K562 (cell line): ENCODE measurements at regions not wholly inside any gene's neighbourhood (a gene's known extent, or its start where the extent isn't known, plus 50 kb on each side); places are given as distances from the start of the nearest gene placed in this dataset.

Experiments used
- ATAC-seq: fragments of 200-7000 bp; cut with Tn5 transposase; 3 replicates; pipeline ENCODE4 v1.9.1; 2020; ENCODE audit warnings: moderate library complexity
- BruUV-seq: library from RNA; stranded (reverse); fragments of 400-500 nt; replicated peaks from 2 replicates; lab custom pipeline; 2021; lab: Mats Ljungman, UMichigan
- CTCF ChIA-PET: fragments of 300-600 bp; formaldehyde crosslinking; extraction: SDS; loops from one replicate; lab custom pipeline; 2021; ENCODE audit warnings: low intra/inter-chr PET ratio; lab: Yijun Ruan, JAX
- POLR2A ChIA-PET: fragments of 300-600, 350-650 bp; sonication (Branson Sonifier 250); formaldehyde crosslinking; extraction: SDS; loops from one replicate; lab custom pipeline; 2021; ENCODE audit warnings: antibody characterized with exemption, inconsistent platforms; lab: Yijun Ruan, JAX
- DNase-seq, 4 experiments: peaks; one replicate each; pipeline versions ENCODE4 v3.0.0 to v3.0.0-alpha.2; 2011 to 2018; ENCODE audit warnings: low spot score in 3 of 4, mixed read lengths in 3 of 4; ENCODE audit errors: extremely low read depth in 1 of 4
- FAIRE-seq: peaks from 2 replicates; lab custom pipeline; 2011; peaks lifted over from hg19 to GRCh38; lab: Jason Lieb, UNC
- H2AFZ ChIP-seq: 2 replicates; pipeline ENCODE4 v1.6.0; 2011; ENCODE audit warnings: low read depth, low read length, control low read depth, inconsistent platforms
- H3K27ac ChIP-seq: fragments of 200-600 bp; 3 replicates; pipeline ENCODE4 v1.8.0; 2011; ENCODE audit warnings: low read depth, mild to moderate bottlenecking, control low read depth, inconsistent platforms, low read length, moderate library complexity, mixed read lengths; ENCODE audit errors: extremely low read depth
- H3K27me3 ChIP-seq, 2 experiments: fragments of 300-600 bp in 1 of 2; 2 replicates in 1 of 2; 3 replicates in 1 of 2; pipeline versions ENCODE4 v1.6.0 to v1.8.0; 2011; ENCODE audit warnings: inconsistent platforms in 2 of 2, low read length in 2 of 2, mild to moderate bottlenecking in 1 of 2, mixed read lengths in 1 of 2, moderate library complexity in 1 of 2; ENCODE audit not compliant: control insufficient read depth in 2 of 2, insufficient read depth in 2 of 2
- H3K36me3 ChIP-seq: fragments of 300-600 bp; 3 replicates; pipeline ENCODE4 v1.8.0; 2011; ENCODE audit warnings: mild to moderate bottlenecking, low read length, inconsistent platforms; ENCODE audit not compliant: control insufficient read depth, insufficient read depth
- H3K4me1 ChIP-seq, 2 experiments: fragments of 200-600 bp in 1 of 2; replicated peaks in 1 of 2; 2 replicates in 1 of 2; 3 replicates in 1 of 2; pipeline versions ENCODE4 v1.5.1 to v1.8.0; 2011; ENCODE audit warnings: inconsistent platforms in 2 of 2, low read length in 2 of 2, mild to moderate bottlenecking in 1 of 2, mixed read lengths in 1 of 2, moderate library complexity in 1 of 2; ENCODE audit not compliant: control insufficient read depth in 2 of 2, insufficient read depth in 2 of 2
- H3K4me2 ChIP-seq: 2 replicates; pipeline ENCODE4 v1.6.1; 2011; ENCODE audit warnings: low read length, control low read depth, inconsistent platforms, mixed read lengths; ENCODE audit not compliant: insufficient read depth
- H3K4me3 ChIP-seq: fragments of 200-600 bp; sonication (generic), shearing (Covaris generic); 2 replicates; pipeline ENCODE4 v1.5.1; 2016; ENCODE audit warnings: control low read depth, inconsistent platforms
- H3K79me2 ChIP-seq: fragments of 200-600 bp; 3 replicates; pipeline ENCODE4 v1.8.0; 2011; ENCODE audit warnings: low read length, inconsistent platforms; ENCODE audit not compliant: control insufficient read depth, insufficient read depth
- H3K9ac ChIP-seq, 2 experiments: 2 replicates each; pipeline versions ENCODE4 v1.6.0 to v1.6.1; 2011; ENCODE audit warnings: low read depth in 2 of 2, low read length in 2 of 2, control low read depth in 1 of 2, inconsistent platforms in 1 of 2, mild to moderate bottlenecking in 1 of 2, mixed read lengths in 1 of 2; ENCODE audit not compliant: insufficient read depth in 1 of 2
- H3K9me1 ChIP-seq: one replicate; pipeline ENCODE4 v1.6.0; 2011; ENCODE audit warnings: inconsistent platforms, mild to moderate bottlenecking, low read length, moderate library complexity; ENCODE audit not compliant: control insufficient read depth, insufficient read depth
- H3K9me3 ChIP-seq: replicated peaks from 2 replicates; pipeline ENCODE4 v1.5.1; 2011; ENCODE audit warnings: low read depth, low read length, inconsistent platforms; ENCODE audit not compliant: control insufficient read depth, insufficient read depth
- H4K20me1 ChIP-seq: replicated peaks from 2 replicates; pipeline ENCODE4 v1.6.1; 2011; ENCODE audit warnings: low read length, inconsistent platforms, mixed read lengths; ENCODE audit not compliant: control insufficient read depth, insufficient read depth
- CXXC5 ChIP-seq: fragments of 250-450 bp; sonication (Bioruptor Pico); IDR thresholded peaks from 2 replicates; pipeline ENCODE4 v1.8.0; 2022; ENCODE audit warnings: inconsistent platforms, mild to moderate bottlenecking, moderate library complexity
- SAFB ChIP-seq: fragments of 200-400 bp; formaldehyde crosslinking; IDR thresholded peaks from 2 replicates; pipeline ENCODE4 v1.6.1; 2017; ENCODE audit warnings: low read depth, low read length, borderline replicate concordance
- SIN3A ChIP-seq, 2 experiments: fragments of 150-350 bp in 1 of 2; IDR thresholded peaks; 2 replicates each; pipeline ENCODE4 v1.6.1; 2011 to 2016; ENCODE audit warnings: borderline replicate concordance in 2 of 2, low read depth in 2 of 2, low read length in 2 of 2, mild to moderate bottlenecking in 2 of 2, moderate library complexity in 2 of 2; ENCODE audit not compliant: control insufficient read depth in 1 of 2
- WGBS: fragments of 100-300 bp; shearing (Covaris generic); methylation state at CpG from one replicate; pipeline ENCODE4 v1.1.6; 2016; ENCODE audit warnings: low coverage, mixed read lengths; ENCODE audit not compliant: insufficient coverage; ENCODE audit errors: missing lambda C conversion rate; 5-methylcytosine and 5-hydroxymethylcytosine counted together
- in situ Hi-C: fragments of 300-500 bp; cut with MboI; formaldehyde crosslinking; loops from 4 replicates; pipeline ENCODE4 v1.15.0; 2018; ENCODE audit warnings: inconsistent platforms, mixed read lengths
- intact Hi-C: fragments of 100-400 bp; cut with micrococcal nuclease; formaldehyde crosslinking; loops from 2 replicates; pipeline ENCODE4 v1.14.2; 2022
- TF ChIP-seq, protein P1 (sequence below), 3 experiments: fragments of 200-800 bp in 1 of 3; fragments of 250-450 bp in 1 of 3; fragments of 450-650 bp in 1 of 3; sonication (Bioruptor Pico) in 1 of 3; sonication (Bioruptor generic) in 1 of 3; formaldehyde crosslinking in 1 of 3; IDR thresholded peaks; 2 replicates each; pipeline versions ENCODE4 v1.6.1 to v1.8.0; 2016 to 2022; ENCODE audit warnings: mild to moderate bottlenecking in 2 of 3, missing genetic modification characterization in 2 of 3, missing compliant biosample characterization in 1 of 3, moderate library complexity in 1 of 3

DNA sequence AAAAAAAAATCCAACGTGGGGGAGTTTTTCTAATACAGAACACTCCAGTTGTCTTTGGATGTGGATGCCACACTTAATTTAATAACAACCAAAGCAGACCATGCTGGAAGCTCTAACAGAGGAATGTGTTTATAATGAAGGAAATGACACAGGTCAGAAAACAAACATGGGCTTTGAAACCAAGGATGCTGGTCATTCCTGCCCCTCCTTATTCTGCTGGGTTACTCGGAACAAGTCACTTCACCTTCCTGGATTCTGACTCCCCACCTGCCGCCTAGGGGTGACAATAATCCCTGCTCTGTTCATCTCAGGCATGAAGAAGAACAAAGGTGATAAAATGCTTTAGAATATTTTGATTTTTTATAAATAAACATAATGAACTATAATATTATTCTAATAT, 240.9 kb upstream of the ADAMTS9 start:
- no peaks in the 10 kb centered on the region for H4K20me1 ChIP-seq
- H3K27me3 ChIP-seq, result no peaks in the 10 kb centered on the region
- H3K4me2 ChIP-seq, result no peak overlapping the region
- CTCF ChIA-PET, result no interaction called here
- H3K9me3 ChIP-seq, result peaks cover 2% of the 10 kb centered on the region; the same call in 1 of the 2 replicates
- no peak overlapping the region for H3K9ac ChIP-seq
- no peak overlapping the region for H3K27ac ChIP-seq
- H3K9me1 ChIP-seq, result no peaks in the 10 kb centered on the region
- WGBS, result 49% methylated on average over 3 of the region's 3 CpGs
- in situ Hi-C loops, result no loop called here
- H2AFZ ChIP-seq, result no peak overlapping the region
- no peaks in the 10 kb centered on the region for H3K79me2 ChIP-seq
- DNase-seq (no peak), ATAC-seq (no peak)
- intact Hi-C loops, result no loop called here
- H3K4me3 ChIP-seq, result no peak overlapping the region
- POLR2A ChIA-PET, result interaction anchor here (0.7 to 1.2 kb wide), 2 partner anchors 25 to 46 kb away, joined by 3 read pairs; no protein-coding TSS in a partner anchor
- TF ChIP-seq SAFB (no peak), CXXC5 (no peak)
- TF ChIP-seq, all 486 proteins: peak for 0
- no peak for FAIRE-seq
- no TSS peak for BruUV-seq
- H3K4me1 ChIP-seq, result no peaks in the 10 kb centered on the region
- H3K36me3 ChIP-seq, result no peaks in the 10 kb centered on the region

DNA sequence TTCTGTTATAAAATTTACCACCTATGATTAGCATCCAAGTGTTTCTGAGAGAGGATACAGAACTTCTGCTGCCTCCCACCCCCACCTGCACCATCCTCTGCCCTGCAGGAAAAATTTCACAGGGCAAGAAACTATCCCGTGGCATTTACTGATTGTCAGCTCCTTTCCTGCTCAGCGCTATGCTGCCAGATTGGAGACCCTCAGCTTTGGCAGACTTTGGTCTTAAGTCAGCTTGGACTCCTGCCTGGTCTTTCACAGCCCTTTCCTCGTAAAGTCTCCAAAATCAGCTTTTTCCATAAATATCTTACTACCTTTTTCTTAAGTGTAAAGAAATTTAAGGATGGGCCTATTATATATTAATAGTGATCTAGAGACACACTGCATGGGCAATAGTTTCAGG, 239.9 kb upstream of the ADAMTS9 start:
- intact Hi-C loops (no loop called here), in situ Hi-C loops (no loop called here)
- Histone ChIP-seq H3K79me2 (no peaks in the 10 kb centered on the region), H4K20me1 (no peaks in the 10 kb centered on the region), H3K9me3 (no peaks in the 10 kb centered on the region), H3K27ac (no peak overlapping the region), H3K4me3 (no peak overlapping the region), H2AFZ (no peak overlapping the region), H3K4me2 (no peak overlapping the region), H3K27me3 (no peaks in the 10 kb centered on the region), H3K36me3 (no peaks in the 10 kb centered on the region), H3K9ac (no peak overlapping the region), H3K9me1 (no peaks in the 10 kb centered on the region), H3K4me1 (no peaks in the 10 kb centered on the region)
- no peak for DNase-seq
- no peak for ATAC-seq
- POLR2A ChIA-PET, result interaction anchor here (1.2 to 1.3 kb wide), 2 partner anchors 24 to 28 kb away, joined by 3 read pairs; no protein-coding TSS in a partner anchor
- no peak for FAIRE-seq
- WGBS, result 38% methylated on average over 3 of the region's 3 CpGs
- CTCF ChIA-PET, result no interaction called here
- no TSS peak for BruUV-seq
- no peak for TF ChIP-seq SIN3A (IDR thresholded peaks at IDR 0.05; ENCODE audit: borderline replicate concordance in 2 of 2, control insufficient read depth in 1 of 2, low read depth in 2 of 2, low read length in 2 of 2)
- TF ChIP-seq, protein P1, sequence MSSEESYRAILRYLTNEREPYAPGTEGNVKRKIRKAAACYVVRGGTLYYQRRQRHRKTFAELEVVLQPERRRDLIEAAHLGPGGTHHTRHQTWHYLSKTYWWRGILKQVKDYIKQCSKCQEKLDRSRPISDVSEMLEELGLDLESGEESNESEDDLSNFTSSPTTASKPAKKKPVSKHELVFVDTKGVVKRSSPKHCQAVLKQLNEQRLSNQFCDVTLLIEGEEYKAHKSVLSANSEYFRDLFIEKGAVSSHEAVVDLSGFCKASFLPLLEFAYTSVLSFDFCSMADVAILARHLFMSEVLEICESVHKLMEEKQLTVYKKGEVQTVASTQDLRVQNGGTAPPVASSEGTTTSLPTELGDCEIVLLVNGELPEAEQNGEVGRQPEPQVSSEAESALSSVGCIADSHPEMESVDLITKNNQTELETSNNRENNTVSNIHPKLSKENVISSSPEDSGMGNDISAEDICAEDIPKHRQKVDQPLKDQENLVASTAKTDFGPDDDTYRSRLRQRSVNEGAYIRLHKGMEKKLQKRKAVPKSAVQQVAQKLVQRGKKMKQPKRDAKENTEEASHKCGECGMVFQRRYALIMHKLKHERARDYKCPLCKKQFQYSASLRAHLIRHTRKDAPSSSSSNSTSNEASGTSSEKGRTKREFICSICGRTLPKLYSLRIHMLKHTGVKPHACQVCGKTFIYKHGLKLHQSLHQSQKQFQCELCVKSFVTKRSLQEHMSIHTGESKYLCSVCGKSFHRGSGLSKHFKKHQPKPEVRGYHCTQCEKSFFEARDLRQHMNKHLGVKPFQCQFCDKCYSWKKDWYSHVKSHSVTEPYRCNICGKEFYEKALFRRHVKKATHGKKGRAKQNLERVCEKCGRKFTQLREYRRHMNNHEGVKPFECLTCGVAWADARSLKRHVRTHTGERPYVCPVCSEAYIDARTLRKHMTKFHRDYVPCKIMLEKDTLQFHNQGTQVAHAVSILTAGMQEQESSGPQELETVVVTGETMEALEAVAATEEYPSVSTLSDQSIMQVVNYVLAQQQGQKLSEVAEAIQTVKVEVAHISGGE (CRISPR knock-in tag; IDR thresholded peaks at IDR 0.05), result peak in 1 of 3 experiments; percentile 59; a peak in 1 of 6 replicates
- TF ChIP-seq, all 486 proteins: peak for 1
